SK-N-MC (cell line): ENCODE measurements at regions not wholly inside any gene's neighbourhood (a gene's known extent, or its start where the extent isn't known, plus 50 kb on each side); places are given as distances from the start of the nearest gene placed in this dataset.

ENCODE experiments used
- EZH2 ChIP-seq: fragments of 200-600 bp; sonication (generic); IDR thresholded peaks from one replicate; pipeline ENCODE4 v1.6.1; 2017; ENCODE audit warnings: antibody characterized with exemption
- FOXP2 ChIP-seq: optimal IDR thresholded peaks from 2 replicates; pipeline ENCODE3; 2011; ENCODE audit warnings: mild to moderate bottlenecking, moderate library complexity; ENCODE audit not compliant: insufficient read depth; ENCODE audit errors: extremely low read length, control extremely low read depth
- POLR2AphosphoS5 ChIP-seq: IDR thresholded peaks from 2 replicates; pipeline ENCODE4 v1.6.1; 2012; ENCODE audit warnings: mild to moderate bottlenecking, low read depth, low read length, borderline replicate concordance

DNA sequence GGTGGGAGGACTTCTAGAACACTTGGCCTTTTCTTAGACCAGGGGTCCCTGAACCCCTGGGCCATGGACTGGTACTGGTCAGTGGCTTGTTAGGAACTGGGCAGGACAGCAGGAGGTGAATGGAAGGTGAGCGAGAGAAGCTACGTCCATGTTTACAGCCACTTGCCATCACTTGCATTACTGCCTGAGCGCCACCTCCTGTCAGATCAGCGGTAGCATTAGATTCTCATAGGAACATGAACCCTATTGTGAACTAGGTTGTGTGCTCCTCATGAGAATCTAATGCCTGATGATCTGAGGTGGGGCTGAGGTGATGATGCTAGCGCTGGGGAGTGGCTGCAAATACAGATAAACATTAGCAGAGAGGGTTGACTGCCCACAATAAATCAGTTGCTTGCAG, 100.9 kb upstream of the IGFBP7 start:
- TF ChIP-seq POLR2AphosphoS5 (no peak), EZH2 (no peak), FOXP2 (no peak)
